HG02610 (cell line): ENCODE measurements at regions not wholly inside any gene's neighbourhood (a gene's known extent, or its start where the extent isn't known, plus 50 kb on each side); places are given as distances from the start of the nearest gene placed in this dataset.
"Not testable (repeated sequence)": the region's sequence is repeated elsewhere in the genome, so short reads cannot be mapped to it uniquely, and the experiment has no call there.

Experiments used
- ATAC-seq: cut with Tn5 transposase; IDR thresholded peaks from one replicate; pipeline ENCODE4 v1.9.1; 2021; ENCODE audit warnings: mild to moderate bottlenecking, moderate library complexity; ENCODE audit not compliant: unreplicated experiment

DNA sequence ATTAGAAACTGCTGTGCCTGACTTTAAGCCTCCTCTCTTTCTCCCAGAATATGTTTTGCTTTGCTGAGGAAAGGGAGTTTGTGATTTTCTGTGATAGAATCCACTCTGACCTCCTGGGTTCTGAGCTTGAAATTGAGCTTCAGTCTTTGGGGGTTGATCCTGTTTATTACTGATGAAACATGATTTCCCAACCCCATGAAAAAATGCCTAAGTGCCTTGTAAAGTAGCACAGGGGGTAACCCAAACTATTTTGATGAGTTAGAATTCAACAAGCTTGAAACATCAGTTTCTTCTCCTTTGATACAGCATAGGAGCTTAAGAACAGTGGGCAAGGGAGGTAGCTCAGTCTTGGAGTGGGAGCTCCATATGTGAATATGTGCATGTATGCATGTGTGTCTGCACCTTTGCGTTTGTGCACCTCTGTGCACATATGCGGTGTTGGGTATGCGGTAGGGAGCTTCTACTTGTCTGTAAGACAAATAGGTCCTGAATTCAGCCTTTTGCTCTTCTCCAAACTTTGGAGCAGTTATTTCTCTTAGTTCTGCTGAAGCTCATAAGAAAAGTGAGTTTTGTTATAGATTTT lies 364.6 kb downstream of the OSR1 start:
- ATAC-seq: no peak

DNA sequence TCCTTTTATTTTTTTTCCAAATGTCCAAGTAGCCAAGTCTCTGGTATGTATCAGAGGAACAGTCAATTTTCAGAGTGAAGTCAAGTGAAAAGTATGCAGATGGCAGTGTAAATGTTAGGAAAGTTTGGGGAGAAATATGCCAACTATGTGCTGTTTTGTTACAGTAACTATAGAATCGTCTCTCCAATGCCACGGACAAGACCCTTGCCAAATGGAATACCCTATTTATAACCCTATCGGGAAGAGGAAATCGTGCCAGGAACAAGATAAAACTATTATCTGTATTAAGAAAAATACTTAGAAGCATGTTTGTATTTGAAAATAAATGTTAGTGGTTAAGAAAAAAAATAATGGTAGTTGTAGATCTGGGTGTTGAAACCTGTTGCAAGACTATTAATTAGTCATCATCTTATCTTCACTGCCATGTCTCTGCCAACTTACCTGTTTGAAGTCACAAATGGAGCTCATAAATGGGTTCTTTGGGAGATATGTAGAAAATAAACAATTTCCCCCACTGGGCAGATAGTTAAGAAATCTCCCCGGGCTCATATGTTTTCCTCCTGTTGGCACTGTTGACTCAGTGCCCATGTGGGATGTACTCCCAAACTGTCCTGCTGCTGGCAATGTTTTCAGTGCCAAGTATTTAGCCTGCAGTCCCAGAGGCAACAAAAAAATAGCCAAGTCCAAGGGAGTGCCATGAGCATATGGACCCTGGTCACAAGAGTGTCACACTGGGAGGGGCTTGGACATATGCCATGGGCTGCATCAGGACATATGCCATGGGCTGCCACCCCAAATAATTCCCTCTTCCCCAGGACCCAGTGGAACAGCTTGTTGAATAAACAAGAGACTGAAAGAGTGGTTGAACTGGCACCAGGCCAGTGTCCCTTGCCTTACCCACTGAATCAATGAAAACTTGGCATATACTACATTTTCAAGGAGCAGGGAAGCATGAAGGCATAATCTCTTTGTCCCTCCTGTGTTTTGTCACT lies 366.9 kb downstream of the OSR1 start:
- no peak for ATAC-seq

DNA sequence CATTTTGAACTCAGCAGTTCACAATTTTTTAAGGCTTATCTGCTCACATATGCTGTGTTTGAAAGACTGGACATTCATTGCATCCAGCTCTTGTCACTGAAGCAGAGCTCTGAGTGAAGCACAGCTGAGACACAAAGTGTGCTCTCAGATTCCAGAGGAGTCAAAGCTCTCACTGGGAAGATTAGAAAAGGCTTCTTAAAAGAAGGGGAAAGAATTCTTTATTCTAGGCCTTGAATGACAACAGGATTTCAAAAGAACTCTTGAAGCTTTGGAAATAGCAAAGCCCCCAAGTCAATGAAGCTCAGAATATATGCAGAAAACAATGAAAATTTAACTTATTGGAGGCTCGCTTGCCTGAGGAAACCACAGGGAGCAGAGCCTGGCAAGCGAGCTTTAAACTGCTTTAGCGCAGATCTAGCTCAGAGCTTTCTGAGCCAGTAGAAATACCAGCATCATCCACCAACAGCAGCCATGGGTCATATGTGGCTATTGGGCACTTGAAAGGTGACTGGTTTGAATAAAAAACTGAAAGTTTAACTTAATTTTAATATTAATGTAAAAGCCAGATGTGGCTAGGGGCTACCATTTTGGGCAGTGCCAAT lies 369.7 kb downstream of the OSR1 start:
- ATAC-seq: no peak

DNA sequence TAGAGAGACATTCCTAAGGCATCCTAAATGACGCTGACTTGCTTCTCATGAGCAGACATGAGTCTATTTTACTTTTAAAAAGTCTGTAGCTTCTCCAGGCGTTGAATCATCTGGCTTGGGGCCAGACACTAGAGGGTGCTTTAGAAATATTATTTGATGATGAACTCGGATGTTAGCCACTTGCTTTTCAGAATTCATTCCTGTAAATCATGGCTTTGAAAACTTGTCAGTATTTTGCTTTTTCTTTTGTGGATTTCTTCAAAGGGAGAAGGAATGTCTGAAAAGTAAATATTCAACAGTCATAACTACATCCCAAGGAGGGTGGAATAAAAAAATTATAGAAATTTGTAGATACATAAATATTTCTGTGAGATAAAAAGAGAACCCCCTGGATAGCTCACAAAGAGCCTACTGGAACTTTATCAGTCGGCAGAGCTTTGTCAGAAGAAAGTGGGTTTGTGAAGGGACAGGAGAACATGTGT lies 370.8 kb downstream of the OSR1 start:
- no peak for ATAC-seq

DNA sequence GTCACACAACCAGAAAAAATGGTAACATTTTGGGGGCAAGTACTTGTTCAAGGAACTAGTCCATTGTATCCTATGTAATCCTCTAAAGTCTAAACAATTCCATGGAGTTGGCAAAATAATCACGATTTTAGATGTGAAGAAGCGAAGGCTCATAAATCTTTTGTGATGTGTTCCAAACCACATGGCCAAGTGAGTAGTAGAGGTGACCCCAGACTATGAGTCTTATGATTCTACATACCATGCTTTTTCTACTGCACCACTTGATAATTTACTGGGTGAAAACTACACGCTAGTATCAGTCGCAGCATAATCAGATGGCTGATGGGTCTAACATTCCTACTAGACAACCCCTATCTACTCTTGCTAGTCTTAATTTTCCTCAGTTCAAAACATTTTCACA lies 371.4 kb downstream of the OSR1 start:
- ATAC-seq: no peak

DNA sequence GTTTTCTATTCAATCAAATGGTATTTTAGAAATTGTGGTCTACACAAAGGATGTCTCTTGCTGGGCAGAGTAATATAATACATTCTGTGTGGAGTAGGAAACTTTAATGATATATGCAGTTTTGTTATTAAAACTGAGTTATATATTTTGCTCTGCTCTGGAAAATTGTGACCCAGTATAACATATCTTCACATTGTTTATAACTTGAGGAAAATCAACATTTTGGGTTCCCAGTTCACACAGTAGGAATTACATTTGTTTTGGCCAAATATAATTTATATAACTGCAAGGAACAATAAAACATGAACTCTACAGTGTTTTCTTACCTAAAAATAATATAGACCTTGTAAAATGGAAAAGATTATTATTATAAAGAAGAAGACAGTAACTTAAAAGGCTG lies 372.4 kb downstream of the OSR1 start:
- no peak for ATAC-seq

DNA sequence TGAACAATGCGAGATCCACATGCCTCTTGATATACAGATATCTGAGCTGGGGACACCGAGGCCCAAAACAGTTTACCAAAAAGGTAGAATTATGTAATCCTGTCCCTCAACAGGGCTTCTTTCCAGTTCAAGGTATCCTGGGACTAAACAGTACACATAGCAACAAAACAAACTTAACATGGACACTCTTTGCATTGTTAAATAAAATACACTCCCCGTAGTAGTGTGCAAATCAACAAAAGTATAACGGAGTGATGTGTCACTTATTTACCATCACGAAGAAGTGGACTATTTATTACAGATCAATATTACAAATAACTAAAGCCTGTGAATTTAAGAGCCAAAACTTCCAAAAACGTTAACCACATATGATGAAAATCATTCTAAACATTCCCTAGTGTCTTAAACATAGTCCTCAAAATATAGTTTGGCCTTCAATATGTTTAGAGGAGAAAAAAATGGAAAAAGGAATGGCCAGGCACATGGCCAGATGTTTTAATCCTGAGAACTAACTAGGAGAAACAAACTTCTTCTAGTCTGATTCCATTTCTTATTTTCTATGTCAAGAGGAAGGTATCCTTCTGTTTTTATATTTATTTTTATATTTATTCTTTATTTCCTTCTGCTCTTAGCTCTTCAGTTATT lies 377.5 kb downstream of the OSR1 start:
- ATAC-seq: no peak

DNA sequence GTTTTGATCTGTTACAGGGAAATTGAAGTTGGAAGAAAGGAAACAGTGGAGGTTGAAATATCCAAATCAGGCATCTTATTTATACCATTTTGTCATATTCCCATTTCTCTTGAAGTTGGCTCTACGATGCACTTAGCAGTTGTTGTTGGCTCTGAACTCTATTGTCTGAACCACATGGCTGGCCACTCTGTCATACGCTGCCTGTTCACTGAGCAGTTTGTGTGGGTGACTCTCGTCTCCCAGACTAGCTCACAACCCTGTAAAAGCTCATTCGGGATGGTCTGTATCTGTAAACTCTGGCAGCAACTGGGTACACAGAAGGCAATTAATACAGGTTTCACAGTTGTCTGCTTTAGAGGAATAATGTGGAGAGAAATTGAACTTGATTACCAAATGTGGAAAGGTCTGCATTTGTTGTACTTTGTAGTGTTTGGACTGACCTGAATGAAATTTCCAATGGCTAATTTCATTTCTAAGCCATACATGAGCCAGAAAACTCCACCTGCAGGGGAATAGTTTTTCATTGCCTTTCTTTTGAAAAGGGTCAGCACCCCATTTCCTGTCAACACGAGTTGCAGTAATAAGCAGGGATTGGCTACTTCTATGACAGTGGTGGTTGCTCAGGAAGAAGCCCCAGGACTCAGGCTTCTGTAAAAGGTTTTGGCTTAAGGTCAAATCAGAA lies 378.2 kb downstream of the OSR1 start:
- no peak for ATAC-seq

DNA sequence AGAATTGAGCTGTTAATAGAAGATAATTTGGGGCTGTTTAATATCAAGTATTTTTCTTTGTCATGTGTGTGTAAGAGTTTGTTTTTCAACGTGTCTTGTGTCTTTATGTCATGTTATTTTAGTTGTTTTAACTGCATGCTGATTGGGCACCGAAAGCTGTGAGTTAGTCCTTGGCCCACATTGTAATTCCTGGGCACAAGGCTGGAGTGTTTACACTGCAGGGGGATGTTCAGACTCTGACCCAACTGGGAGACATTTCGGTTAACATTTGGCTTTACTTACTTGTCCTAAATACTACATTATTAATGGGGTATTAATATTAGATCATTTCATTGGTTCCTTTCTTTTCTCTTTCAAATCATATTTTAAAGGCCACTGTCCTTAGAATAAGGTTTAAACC lies 381.0 kb downstream of the OSR1 start:
- ATAC-seq: no peak

DNA sequence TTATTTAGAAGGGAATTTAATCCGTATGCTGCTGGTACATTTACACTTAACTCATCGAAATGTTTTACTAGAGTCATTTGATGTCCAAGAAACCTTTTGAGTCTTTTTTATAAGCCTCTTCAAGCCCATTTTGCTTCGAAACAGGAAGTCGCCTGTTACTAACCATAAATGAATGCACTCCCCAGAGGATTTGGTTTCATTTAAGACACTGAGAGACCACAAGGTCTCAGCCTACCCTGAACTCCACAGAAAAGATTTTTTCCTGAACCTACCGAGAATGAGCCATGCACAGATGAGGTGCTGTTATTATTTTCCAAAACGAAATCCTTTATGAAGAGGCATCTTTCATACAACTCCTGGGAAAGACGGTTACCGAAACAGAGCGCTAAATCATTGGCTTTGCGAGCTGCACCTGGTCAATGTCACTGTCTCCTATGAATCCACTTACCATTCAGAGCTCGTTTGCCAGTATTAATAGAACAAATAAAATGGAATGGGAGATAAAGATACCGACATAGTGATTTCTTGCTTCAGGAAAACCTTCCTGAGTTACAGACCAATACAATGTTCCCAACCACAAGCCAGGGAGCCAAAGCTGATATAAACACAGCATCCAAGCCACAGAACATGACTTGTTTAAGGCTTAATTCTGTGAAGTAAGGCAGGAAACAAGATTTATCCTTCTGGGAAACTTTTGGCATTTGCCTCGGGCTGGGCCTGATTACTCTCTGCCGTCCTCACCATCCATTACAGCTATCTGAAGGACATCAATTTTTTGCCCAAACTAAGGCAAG lies 382.1 kb downstream of the OSR1 start:
- peak; percentile 61 for ATAC-seq

DNA sequence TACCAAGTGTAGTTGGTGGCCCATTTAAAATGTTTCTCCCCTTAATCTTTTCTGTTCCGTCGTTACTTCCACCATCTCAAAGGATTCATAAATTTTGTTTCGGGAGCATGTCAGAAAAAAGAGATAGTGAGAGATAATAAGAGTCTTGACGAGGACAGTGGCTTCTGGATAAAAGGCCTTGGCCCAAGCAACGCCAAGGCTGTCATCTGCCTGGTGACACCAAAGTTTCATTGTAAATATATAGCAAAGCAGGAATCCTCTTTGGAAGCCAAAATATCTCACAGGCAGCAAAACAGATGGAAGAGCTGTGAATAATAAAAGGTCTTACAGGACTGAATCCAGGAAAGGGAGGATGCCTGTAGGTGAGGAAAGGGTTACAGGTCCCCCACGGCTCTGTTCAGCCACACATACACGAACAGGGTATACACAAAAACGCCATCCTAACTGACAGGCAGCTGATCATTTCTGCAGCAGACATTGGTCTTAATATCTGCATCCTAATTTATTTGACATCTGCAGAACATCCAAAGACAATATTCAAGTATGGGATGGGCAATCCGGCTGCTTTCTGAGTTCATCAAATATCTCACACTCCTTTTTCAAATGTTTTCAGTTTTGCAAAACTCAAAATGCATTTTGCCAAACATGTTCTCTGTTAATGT lies 382.8 kb downstream of the OSR1 start:
- ATAC-seq: no peak

DNA sequence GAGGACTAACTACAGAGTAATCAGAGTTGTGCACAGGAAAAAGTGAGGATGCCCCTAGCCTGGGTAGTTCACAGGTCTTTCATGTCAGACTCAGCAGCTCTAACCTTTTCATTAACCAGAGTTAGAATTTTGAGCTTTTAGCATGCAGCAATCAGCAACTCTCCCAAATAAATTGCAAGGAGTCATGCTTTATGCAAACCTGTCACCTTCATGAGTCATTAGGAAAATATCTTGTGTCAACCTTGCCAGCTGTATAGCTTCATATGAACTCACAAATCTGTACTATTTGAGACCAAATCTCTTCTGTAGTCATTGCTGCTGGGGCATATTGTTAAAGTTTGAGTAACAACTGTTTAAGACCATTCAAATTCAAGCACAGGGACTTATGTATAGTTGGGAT lies 382.3 kb upstream of the NT5C1B start:
- ATAC-seq: no peak

DNA sequence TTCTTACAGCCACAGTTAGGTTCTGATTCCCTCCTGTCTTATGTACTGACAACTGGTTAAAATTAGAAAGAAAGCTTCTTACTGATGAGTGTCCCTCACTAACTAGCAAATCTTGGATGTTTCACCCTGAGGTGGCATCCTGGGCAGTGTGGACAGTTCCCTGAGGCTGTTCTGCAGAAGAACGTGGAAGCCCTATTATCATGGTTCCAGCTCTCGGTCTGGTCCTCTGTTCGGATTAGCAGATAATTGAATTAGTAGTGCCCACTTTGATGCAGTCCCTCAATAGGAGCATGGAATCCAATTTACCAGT lies 381.7 kb upstream of the NT5C1B start:
- ATAC-seq: no peak

DNA sequence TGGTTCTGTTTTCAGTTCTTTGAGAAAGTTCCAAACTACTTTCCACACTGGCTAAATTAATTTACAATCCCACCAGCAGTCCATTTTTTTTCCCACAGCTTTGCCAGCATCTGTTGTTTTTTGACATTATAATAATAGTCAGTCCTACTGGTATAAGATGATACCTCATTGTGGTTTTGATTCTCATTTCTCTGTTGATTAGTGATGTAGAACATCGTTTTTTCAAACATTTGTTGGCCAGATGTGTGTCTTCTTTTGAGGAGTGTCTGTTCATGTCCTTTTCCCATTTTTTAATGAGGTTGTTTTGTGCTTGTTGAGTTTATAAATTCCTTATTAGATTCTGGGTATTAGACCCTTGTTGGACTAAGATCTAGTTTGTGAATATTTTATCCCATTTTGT lies 376.8 kb upstream of the NT5C1B start:
- no peak for ATAC-seq

DNA sequence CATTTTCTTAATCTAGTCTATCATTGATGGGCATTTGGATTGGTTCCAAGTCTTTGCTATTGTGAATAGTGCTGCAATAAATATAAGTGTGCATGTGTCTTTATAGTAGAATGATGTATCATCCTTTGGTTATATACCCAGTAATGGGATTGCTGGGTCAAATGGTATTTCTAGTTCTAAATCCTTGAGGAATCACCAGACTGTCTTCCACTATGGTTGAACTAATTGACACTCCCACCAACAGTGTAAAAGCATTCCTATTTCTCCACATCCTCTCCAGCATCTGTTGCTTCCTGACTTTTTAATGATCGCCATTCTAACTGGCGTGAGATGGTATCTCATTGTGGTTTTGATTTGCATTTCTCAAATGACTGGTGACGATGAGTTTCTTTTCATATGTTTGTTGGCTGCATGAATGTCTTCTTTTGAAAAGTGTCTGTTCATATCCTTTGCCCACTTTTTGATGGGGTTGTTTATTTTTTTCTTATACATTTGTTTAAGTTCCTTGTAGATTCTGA lies 374.4 kb upstream of the NT5C1B start:
- ATAC-seq: not testable (repeated sequence)

DNA sequence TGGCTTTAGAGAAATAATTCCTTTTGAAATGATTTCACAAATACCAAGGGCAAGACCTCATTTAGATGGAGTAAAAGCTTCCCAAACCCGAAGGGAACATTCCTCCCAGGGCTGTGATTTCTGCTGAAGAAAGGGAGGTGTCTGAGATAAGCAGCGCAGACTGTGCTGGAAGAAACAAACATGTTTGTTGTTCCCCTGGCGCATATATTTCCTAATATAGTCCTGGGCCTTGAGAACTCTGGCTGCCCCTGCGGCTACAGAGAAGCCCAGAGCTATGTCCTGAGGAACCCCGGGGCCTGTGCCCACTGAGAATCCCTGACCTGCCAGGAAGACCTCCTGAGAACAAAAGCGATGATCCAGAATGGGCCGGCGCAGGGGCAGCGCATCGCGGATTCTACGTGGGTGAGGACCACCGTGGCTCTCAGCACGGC lies 372.6 kb upstream of the NT5C1B start:
- no peak for ATAC-seq

DNA sequence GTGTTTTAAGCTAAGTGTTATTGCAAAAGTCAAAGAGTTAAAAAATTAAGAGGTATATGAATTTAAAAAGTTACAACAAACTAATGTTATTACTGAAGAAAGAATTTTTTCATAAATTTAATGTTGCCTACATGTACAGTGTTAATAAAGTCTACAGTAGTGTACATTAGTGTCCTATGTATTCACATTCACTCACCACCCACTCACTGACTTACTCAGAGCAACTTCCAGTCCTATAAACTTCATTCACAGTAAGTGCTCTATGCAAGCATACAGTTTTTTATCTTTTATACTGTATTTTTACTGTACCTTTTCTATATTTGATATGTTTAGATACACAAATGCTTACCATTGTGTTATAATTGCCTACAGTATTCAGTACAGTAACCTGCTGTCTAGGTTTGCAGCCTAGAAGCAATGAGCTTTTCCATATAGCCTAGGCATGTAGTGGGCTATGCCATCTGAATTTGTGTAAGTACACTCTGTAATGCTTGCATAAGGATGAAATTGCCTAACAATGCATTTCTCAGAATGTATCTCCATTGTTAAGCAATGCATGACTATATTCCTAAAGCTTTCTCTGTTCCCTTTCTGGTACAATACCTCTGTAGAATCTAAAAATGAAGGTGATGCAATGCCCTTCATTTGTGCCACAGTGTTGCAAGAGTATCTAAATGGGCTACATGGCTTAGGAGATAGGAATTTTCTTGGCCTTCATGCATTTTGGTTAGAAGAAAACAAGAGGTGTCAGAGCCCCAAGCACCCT lies 370.8 kb upstream of the NT5C1B start:
- ATAC-seq: no peak

DNA sequence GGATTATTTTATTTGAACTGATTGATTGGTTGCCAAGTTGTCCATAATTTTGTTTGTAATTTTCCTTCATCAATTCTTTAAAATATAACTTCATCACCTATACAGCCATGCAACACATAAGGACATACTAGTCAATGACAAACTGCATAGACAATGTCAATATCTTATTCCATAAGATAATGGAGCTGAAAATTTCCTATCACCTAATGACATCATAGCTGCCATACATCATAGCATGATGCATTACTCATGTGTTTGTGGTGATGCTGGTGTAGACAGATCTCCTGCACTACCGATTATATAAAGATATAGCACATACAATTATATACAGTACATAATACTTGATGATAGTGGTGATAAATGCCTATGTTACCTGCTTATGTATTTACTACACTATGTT lies 369.8 kb upstream of the NT5C1B start:
- ATAC-seq: no peak

DNA sequence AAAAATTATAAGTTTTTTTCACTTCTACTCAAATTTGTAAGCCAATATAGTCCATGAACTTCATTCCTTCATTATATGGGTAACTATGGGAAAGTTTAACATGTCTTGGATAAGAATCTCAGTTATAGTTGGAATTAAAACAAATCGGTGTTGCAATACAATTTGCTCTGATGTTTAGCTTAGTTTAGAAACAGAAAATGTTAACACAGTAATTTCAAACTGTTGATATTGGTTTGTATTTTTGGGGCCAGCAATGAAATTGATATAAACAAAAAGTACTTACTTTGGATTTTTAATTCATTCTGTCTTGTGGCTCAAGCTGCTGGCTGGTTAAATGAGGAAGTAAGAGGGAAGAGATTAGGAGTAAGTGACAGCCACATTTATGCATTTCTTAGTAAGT lies 368.5 kb upstream of the NT5C1B start:
- no peak for ATAC-seq
